ENCODE measurements at regions not wholly inside any gene's neighbourhood (a gene's known extent, or its start where the extent isn't known, plus 50 kb on each side); places are given as distances from the start of the nearest gene placed in this dataset.
A peak's percentile ranks its signal among the peaks of the same experiment; 100 is the strongest.

DNA sequence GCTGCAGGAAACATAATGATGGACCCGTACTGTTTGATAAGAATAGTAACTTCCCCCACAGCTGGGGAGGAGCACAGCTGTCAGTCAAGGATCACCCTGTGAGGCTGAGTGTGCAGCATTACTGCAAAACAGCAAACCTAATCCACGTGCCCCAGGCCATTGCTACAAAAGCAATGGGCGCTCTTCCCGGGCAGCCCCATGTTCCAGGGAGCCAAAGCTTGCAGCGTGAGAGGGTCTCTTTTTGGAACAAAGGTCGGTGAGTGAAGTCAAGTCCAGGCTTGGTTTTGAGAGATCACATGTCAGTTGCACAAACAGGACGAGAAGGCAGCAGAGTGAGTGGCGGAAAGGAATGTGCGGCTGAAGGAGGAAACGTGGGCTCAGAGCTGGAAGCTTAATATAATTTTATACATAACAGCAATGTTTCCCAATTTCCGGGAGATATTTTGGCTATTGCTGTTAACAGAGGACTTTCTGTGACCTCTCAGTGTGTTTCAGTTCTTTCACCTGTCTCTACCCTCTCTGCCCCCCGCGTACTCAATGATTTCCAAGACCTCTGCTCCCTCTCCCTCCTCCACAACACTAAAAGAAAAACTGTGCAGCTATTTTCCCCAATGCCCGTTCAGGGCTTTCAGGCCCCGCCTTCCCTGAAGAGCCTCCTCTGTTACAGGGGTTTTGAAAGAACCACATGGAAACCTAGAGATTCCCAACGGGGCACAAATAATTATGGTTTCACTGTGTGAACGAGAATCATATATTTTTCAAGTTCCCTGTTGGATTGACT, 128.9 kb downstream of the MTPAP start:
- TF ChIP-seq, protein P1, sequence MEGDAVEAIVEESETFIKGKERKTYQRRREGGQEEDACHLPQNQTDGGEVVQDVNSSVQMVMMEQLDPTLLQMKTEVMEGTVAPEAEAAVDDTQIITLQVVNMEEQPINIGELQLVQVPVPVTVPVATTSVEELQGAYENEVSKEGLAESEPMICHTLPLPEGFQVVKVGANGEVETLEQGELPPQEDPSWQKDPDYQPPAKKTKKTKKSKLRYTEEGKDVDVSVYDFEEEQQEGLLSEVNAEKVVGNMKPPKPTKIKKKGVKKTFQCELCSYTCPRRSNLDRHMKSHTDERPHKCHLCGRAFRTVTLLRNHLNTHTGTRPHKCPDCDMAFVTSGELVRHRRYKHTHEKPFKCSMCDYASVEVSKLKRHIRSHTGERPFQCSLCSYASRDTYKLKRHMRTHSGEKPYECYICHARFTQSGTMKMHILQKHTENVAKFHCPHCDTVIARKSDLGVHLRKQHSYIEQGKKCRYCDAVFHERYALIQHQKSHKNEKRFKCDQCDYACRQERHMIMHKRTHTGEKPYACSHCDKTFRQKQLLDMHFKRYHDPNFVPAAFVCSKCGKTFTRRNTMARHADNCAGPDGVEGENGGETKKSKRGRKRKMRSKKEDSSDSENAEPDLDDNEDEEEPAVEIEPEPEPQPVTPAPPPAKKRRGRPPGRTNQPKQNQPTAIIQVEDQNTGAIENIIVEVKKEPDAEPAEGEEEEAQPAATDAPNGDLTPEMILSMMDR (IDR thresholded peaks at IDR 0.05; ENCODE audit: low read length, missing control alignments): no peak
- peak; percentile 72 for DNase-seq (ENCODE audit: low read depth)
- peak overlapping the region; percentile 16 for H3K4me3 ChIP-seq (replicated peaks; ENCODE audit: low read depth, low read length)

GRCh38 chr10:30216821-30217220, 132.3 kb downstream of the MTPAP start:
- TF ChIP-seq, protein P1 (IDR thresholded peaks at IDR 0.05; ENCODE audit: low read length, missing control alignments): no peak

GRCh38 chr10:30215623-30216022, 133.5 kb downstream of the MTPAP start:
- peak; percentile 39 for DNase-seq (ENCODE audit: low read depth)
- TF ChIP-seq, protein P1 (IDR thresholded peaks at IDR 0.05; ENCODE audit: low read length, missing control alignments): no peak
- H3K4me3 ChIP-seq (replicated peaks; ENCODE audit: low read depth, low read length): no peak overlapping the region

More at GRCh38 chr10:30216821-30217220, 132.3 kb downstream of the MTPAP start:
- DNase-seq (ENCODE audit: low read depth): no peak
- H3K4me3 ChIP-seq (replicated peaks; ENCODE audit: low read depth, low read length): no peak overlapping the region

- DNase-seq (ENCODE audit: low read depth): no peak
- H3K4me3 ChIP-seq (replicated peaks; ENCODE audit: low read depth, low read length): no peak overlapping the region
- TF ChIP-seq, protein P1 (IDR thresholded peaks at IDR 0.05; ENCODE audit: low read length, missing control alignments): no peak
These were observed 133.9 kb downstream of the MTPAP start for GRCh38 chr10:30215141-30215540.

DNA sequence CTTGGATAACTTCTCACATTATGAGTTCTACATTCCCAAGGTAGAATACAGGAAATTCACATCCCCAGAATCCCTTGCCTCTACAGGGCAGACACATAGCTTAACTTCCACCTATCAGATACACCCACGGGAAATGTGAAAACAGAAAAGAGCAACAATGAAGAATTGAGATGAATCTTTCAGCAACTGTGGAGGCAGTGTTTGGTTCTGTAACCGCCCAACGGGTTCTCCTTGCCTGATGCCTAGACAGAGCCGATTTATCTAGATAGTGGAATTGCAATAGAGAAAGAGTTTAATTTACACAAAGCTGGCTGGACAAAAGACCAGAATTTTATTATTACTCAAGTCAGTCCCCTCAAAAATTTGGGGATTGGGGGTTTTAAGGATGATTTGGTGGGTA, 138.8 kb downstream of the MTPAP start:
- TF ChIP-seq, protein P1 (IDR thresholded peaks at IDR 0.05; ENCODE audit: low read length, missing control alignments): no peak
- no peak for DNase-seq (ENCODE audit: low read depth)
- H3K4me3 ChIP-seq (replicated peaks; ENCODE audit: low read depth, low read length): no peak overlapping the region

DNA sequence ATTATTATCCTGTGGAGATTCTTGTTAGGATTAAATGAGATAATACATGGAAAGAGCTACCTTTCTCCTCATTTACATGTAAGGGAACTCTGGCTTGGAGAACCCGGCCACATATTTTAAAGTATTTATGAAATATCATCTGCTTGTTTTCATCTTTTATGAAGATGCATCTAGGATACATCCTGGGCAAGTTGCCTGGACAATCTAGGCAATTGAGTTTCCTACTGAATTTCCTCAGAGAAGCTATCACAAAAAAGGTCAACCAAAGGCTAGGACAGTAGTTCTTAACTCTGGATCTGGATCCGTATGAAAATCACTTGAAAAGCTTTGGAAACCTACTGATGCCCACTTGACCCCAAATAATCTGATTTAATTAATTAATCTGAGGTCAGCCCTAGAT, 140.7 kb downstream of the MTPAP start:
- TF ChIP-seq, protein P1 (IDR thresholded peaks at IDR 0.05; ENCODE audit: low read length, missing control alignments): no peak
- H3K4me3 ChIP-seq (replicated peaks; ENCODE audit: low read depth, low read length): no peak overlapping the region
- no peak for DNase-seq (ENCODE audit: low read depth)
